Testis (tissue), 2 donors: ENCODE measurements at regions not wholly inside any gene's neighbourhood (a gene's known extent, or its start where the extent isn't known, plus 50 kb on each side); places are given as distances from the start of the nearest gene placed in this dataset.
"Not testable (repeated sequence)": the region's sequence is repeated elsewhere in the genome, so short reads cannot be mapped to it uniquely, and the experiment has no call there.

ENCODE experiments used
- DNase-seq: peaks from one replicate; pipeline ENCODE4 v3.0.0-alpha.2; 2019
- H3K27ac ChIP-seq, 2 donors: fragments of 200-600 bp; sonication (generic); one replicate each; pipeline ENCODE4 v1.5.1; 2019
- H3K27me3 ChIP-seq: fragments of 200-600 bp; sonication (generic); one replicate; pipeline ENCODE4 v1.5.1; 2019
- H3K36me3 ChIP-seq: fragments of 200-600 bp; sonication (generic); one replicate; pipeline ENCODE4 v1.5.1; 2017; ENCODE audit warnings: low read depth; ENCODE audit errors: missing control alignments
- H3K4me1 ChIP-seq: fragments of 200-600 bp; sonication (generic); one replicate; pipeline ENCODE4 v1.5.1; 2019
- H3K4me3 ChIP-seq, 2 donors: fragments of 200-600 bp; sonication (generic); one replicate each; pipeline ENCODE4 v1.5.1; 2017 to 2019
- H3K9me3 ChIP-seq: fragments of 200-600 bp; sonication (generic); one replicate; pipeline ENCODE4 v1.5.1; 2017
- POLR2A ChIP-seq: fragments of 450-650 bp; IDR thresholded peaks from one replicate; pipeline ENCODE4 v1.6.1; 2017; ENCODE audit warnings: antibody characterized with exemption, mild to moderate bottlenecking, moderate library complexity
- WGBS, 2 donors: methylation state at CpG; one replicate each; pipeline ENCODE4 v1.1.5; 2018; 5-methylcytosine and 5-hydroxymethylcytosine counted together
- intact Hi-C: fragments of 100-400 bp; cut with DNase I; formaldehyde crosslinking; loops from one replicate; pipeline ENCODE4 v1.15.1; 2023; ENCODE audit warnings: low total_unique reads
- TF ChIP-seq, protein P1 (sequence below), 3 experiments: fragments of 450-650 bp in 2 of 3; fragments of 200-600 bp in 1 of 3; sonication (generic) in 1 of 3; IDR thresholded peaks; one replicate each; pipeline ENCODE4 v1.5.1; 2016 to 2019; ENCODE audit warnings: antibody characterized with exemption in 3 of 3, mild to moderate bottlenecking in 2 of 3, moderate library complexity in 1 of 3

- Histone ChIP-seq H3K9me3 (no peaks in the 10 kb centered on the region), H3K4me3 (no peak overlapping the region), H3K4me1 (no peaks in the 10 kb centered on the region), H3K27me3 (no peaks in the 10 kb centered on the region), H3K36me3 (no peaks in the 10 kb centered on the region), H3K27ac (no peak overlapping the region)
- DNase-seq = no peak
- intact Hi-C loops = no loop called here
- TF ChIP-seq POLR2A = no peak
- TF ChIP-seq, protein P1, sequence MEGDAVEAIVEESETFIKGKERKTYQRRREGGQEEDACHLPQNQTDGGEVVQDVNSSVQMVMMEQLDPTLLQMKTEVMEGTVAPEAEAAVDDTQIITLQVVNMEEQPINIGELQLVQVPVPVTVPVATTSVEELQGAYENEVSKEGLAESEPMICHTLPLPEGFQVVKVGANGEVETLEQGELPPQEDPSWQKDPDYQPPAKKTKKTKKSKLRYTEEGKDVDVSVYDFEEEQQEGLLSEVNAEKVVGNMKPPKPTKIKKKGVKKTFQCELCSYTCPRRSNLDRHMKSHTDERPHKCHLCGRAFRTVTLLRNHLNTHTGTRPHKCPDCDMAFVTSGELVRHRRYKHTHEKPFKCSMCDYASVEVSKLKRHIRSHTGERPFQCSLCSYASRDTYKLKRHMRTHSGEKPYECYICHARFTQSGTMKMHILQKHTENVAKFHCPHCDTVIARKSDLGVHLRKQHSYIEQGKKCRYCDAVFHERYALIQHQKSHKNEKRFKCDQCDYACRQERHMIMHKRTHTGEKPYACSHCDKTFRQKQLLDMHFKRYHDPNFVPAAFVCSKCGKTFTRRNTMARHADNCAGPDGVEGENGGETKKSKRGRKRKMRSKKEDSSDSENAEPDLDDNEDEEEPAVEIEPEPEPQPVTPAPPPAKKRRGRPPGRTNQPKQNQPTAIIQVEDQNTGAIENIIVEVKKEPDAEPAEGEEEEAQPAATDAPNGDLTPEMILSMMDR (IDR thresholded peaks at IDR 0.05) = no peak
These were observed 439.5 kb upstream of the RGMB start for GRCh38 chr5:98333921-98334320.

GRCh38 chr5:98334946-98335345, 438.5 kb upstream of the RGMB start:
- WGBS, 2 donors = 88 to 91% methylated on average over 6 of the region's 6 CpGs
- intact Hi-C loops = no loop called here

DNA sequence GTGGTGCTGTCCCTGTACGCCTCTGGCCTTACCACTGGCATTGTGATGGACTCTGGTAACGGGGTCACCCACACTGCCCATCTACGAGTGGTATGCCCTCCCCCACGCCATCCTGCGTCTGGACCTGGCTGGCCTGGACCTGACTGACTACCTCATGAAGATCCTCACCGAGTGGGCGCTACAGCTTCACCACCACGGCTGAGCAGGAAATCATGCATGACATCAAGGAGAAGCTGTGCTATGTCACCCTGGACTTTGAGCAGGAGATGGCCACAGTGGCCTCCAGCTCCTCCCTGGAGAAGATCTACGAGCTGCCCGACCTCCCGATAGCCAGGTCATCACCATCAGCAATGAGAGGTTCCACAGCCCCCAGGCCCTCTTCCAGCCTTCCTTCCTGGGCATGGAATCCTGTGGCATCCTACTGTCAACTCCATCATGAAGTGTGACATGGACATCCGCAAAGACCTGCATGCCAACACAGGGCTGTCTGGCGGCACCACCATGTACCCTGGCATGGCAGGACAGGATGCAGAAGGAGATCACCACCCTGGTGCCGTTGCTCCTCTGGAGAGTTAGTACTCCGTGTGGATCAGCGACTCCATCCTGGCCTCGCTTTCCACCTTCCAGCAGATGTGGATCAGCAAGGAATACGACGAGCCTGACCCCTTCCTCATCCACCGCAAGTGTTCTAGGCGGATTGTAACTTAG, 434.2 kb upstream of the RGMB start:
- intact Hi-C loops = no loop called here
- no peaks in the 10 kb centered on the region for H3K9me3 ChIP-seq
- H3K27me3 ChIP-seq = no peaks in the 10 kb centered on the region
- H3K4me1 ChIP-seq = no peaks in the 10 kb centered on the region
- TF ChIP-seq, protein P1 (IDR thresholded peaks at IDR 0.05) = no peak
- H3K27ac ChIP-seq = no peak overlapping the region
- no peaks in the 10 kb centered on the region for H3K36me3 ChIP-seq
- H3K4me3 ChIP-seq = no peak overlapping the region
- 88 to 94% methylated on average over 13 to 21 of the region's 21 CpGs for whole genome bisulfite sequencing, 2 donors
- DNase-seq = no peak

More at GRCh38 chr5:98334946-98335345, 438.5 kb upstream of the RGMB start:
- H3K27me3 ChIP-seq = no peaks in the 10 kb centered on the region
- no peaks in the 10 kb centered on the region for H3K9me3 ChIP-seq
- no peak for DNase-seq
- H3K27ac ChIP-seq = no peak overlapping the region
- TF ChIP-seq POLR2A = no peak
- TF ChIP-seq, protein P1 (IDR thresholded peaks at IDR 0.05) = no peak
- no peaks in the 10 kb centered on the region for H3K4me1 ChIP-seq
- no peaks in the 10 kb centered on the region for H3K36me3 ChIP-seq
- H3K4me3 ChIP-seq = no peak overlapping the region

DNA sequence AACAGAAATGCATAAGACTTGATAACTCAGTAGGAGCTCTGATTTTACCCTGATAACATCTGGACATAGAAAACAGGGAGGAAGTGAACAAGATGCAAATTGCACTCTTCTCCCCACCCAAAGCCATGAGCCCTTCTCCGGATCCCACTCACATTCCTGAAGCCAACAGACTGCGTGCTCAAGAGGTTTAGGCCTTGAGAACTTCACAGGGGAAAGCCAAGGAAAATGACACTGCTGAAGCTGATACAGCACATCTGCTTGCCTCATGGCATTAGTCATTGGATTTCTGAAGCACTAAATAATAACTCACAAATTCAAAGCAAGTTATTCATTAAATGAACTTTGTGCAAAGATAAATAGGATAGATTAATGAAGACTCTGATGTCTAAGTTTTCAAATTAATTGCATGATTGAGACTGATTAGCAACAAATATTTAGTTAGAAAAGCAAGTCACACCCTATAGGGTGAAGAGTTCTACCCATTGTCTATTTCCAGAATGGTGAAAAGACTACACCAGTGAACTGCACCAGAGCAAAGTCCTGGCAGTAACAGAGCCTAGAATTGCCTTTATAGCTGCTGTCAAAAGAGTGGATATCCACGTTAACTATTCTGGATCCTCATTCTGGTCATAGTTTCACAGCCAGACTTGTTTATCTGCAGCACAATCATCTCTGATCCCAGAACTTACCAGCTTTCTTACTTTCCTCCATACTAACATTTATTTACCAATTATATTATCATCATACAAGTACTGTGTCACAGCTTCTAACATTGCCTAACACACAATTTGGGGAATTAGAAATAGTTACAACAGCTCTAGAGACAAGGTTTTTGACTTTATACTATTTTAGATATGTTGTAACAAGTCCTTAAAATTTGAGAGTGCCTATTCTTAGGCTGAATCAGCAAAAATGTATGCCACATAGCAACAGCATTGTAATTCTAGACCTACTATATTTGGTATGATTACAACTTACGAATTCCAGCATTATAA, 432.1 kb upstream of the RGMB start:
- WGBS, 2 donors = 59 to 71% methylated on average over 4 of the region's 4 CpGs
- Histone ChIP-seq H3K27ac (no peak overlapping the region), H3K4me3 (no peak overlapping the region), H3K27me3 (no peaks in the 10 kb centered on the region), H3K9me3 (no peaks in the 10 kb centered on the region), H3K4me1 (no peaks in the 10 kb centered on the region), H3K36me3 (no peaks in the 10 kb centered on the region)
- no peak for DNase-seq
- intact Hi-C loops = no loop called here
- TF ChIP-seq POLR2A = no peak
- TF ChIP-seq, protein P1 (IDR thresholded peaks at IDR 0.05) = no peak

DNA sequence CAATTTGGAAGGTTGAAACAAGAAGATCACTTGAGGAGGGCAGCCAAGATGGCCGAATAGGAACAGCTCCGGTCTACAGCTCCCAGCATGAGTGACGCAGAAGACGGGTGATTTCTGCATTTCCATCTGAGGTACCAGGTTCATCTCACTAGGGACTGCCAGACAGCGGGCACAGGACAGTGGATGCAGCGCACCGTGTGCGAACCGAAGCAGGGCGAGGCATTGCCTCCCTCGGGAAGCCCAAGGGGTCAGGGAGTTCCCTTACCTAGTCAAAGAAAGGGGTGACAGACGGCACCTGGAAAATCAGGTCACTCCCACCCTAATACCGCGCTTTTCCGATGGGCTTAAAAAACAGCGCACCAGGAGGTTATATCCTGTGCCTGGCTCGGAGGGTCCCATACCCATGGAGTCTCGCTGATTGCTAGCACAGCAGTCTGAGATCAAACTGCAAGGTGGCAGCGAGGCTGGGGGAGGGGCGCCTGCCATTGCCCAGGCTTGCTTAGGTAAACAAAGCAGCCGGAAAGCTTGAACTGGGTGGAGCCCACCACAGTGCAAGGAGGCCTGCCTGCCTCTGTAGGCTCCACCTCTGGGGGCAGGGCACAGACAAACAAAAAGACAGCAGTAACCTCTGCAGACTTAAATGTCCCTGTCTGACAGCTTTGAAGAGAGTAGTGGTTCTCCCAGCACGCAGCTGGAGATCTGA, 430.4 kb upstream of the RGMB start:
- H3K9me3 ChIP-seq, H3K27me3 ChIP-seq, intact Hi-C loops, H3K36me3 ChIP-seq, H3K4me3 ChIP-seq, DNase-seq, H3K27ac ChIP-seq, H3K4me1 ChIP-seq: not testable (repeated sequence)
- WGBS, 2 donors = 94 to 95% methylated on average over 20 to 22 of the region's 22 CpGs
